GM18508 (cell line): ENCODE measurements at regions not wholly inside any gene's neighbourhood (a gene's known extent, or its start where the extent isn't known, plus 50 kb on each side); places are given as distances from the start of the nearest gene placed in this dataset.
"Not testable (repeated sequence)": the region's sequence is repeated elsewhere in the genome, so short reads cannot be mapped to it uniquely, and the experiment has no call there.

Experiments used
- ATAC-seq: cut with Tn5 transposase; IDR thresholded peaks from one replicate; pipeline ENCODE4 v1.9.1; 2021; ENCODE audit warnings: moderate number of reproducible peaks; ENCODE audit not compliant: insufficient read depth, unreplicated experiment

DNA sequence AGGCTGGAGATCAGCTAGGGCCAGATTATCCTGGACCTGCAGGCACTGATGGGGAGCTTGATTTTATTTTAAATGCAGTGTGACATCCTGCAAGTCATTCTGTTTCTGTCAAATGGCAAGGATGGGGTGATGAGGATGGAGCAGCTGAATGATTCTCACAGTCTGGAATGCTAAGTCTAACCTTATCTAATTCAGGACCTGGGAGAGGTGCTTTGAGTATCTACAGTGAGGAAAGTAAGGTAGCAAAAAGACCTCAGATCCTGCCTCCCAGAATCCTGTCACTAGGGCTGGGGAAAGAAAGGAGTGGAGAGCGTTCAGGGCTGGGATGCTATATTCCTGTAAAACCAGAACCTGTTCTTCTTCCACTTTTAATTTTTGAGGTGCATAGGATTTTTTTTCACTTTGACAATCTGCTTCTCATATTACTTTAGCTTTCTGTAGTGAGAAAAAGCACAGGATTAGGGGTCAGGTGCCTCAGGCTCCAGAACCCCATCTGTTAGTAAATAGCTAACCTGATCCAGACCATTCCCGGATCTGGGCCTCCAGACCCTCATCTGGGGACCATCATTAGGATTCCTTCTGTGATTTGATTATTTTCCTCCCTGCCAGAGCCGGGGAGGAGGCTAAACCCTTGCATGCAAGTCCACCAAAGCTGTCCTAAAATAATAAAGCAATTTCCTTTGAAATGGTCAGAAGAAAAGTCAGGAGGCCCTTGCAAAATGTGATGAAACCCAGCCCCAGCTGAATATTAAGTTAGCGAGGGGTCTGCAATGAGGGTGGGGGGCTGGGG lies 54.7 kb downstream of the ASCL1 start:
- no peak for ATAC-seq

DNA sequence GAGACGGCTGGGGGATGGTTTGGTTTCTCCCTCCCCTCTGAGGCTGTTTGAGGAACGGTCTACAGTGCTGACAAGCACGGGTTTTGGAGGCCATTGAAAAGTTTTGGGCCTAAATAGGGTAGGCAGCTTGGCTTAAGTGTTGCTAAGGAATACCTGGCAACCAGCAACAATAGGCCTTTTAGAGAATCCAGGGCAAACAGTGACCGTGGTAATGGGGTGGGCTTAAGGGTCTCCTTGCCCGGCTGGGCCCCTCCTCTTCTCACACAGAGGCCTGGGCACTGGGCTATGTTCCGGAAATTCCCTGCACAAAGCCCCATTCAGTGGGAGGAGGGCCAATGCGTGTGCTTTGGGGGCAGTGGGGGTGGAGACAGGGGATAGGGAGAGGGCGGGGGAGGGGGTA lies 55.4 kb downstream of the ASCL1 start:
- ATAC-seq: no peak

DNA sequence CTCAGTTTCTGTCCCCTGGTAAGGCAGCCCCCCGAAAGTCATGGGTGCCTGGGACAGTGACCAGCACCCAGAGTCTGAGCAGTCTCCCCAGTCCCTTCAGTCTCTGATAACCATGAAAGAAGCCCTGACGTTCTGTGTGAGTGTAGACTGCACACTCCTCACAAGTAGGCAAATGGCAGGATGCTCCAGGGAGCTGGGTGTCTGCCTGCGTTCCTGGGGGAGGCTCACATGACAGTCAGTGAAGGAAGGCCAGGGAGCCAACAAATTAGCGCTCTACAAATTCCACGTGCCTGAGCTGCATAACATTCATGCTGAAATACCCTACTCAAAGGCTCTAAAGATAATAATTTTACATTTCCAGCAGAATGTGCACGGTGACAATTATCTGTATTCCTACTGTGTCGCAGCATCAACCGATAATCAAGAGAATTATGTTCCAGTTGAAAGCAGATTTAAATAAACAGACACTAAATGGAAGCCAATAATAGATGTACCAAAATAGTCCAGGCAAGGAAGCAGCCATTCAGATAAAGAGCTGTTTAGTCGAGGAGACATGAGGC lies 56.3 kb downstream of the ASCL1 start:
- no peak for ATAC-seq

DNA sequence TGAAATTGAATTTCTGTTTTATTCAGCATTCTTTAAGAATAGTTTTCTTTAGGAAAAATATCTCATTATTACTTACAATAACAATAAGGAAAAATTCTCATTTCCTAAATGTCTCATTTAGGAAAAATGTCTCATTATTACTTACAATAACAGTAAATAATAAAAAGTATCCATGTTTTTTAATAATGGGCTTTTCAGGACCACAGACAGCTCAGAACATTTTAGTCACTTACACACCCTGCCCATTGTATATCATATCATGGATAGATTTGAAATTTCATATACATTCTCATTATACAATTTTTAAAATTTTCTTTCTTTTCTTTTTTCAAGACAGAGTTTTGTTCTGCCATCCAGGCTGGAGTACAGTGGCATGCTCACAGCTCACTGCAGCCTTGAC lies 58.9 kb downstream of the ASCL1 start:
- ATAC-seq: no peak

DNA sequence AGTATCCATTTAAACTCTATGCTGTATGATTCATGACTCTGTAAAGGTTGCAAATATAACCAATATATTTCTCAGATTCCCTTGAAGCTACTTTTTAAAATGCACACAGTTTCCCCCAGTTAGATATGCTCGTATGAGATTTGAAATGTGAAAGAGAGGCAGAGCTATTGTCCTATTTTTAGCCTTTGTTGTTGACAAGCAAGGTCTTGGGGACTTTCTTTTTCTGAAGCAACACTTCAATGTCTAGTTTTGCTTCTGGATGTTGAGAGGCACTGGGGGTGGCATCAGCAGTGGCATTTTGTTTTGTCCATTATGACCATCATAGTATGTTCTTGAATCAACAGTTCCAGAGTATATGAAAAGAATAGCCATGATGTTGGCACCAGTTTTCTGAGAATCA lies 63.4 kb downstream of the ASCL1 start:
- no peak for ATAC-seq

DNA sequence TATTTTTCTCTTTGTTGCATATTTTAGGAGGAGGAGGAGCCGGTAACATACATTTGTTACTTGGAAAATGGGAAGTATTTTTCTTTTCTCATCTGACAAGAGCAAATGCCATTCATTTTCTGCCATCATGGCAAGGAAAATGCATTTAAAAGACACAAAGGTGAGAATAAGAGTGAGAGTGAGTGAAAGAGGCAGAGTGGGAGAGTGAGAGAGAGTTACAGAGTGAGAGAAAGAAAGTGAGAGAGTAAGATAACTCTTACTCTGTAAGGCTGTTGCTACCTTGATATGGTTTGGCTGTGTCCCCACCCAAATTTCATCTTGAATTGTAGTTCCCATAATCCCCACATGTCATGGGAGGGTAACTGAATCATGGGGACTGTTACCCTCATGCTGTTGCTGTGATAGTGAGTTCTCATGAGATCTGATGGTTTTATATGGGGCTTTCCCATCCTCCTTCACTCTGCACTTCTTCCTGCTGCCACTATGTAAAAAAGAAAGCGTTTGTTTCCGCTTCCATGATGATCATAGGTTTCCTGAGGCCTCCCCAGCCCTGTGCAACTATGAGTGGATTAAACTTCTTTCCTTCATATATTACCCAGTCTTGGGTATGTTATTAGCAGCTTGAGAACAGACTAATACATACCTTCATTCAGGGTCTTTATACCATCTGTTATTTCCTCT lies 64.2 kb downstream of the ASCL1 start:
- ATAC-seq: no peak

DNA sequence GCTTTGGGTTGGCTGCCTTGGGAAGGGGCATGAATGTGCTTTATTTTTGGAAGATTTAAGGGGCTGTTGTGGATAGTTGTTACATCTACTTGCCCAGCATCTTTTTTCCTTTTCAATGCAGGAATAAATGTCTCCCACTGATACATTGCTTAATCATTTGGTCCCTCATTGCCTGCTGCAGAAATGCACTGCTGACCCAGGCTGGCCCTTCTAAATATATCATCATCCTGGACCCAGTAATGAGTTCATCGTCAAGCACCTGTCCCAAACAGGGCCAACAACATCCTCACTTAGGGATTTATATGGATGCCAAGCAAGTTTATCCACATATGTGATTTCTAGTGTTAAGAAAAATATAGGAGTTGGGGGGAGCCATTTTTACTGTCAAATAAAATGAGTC lies 67.2 kb downstream of the ASCL1 start:
- no peak for ATAC-seq

DNA sequence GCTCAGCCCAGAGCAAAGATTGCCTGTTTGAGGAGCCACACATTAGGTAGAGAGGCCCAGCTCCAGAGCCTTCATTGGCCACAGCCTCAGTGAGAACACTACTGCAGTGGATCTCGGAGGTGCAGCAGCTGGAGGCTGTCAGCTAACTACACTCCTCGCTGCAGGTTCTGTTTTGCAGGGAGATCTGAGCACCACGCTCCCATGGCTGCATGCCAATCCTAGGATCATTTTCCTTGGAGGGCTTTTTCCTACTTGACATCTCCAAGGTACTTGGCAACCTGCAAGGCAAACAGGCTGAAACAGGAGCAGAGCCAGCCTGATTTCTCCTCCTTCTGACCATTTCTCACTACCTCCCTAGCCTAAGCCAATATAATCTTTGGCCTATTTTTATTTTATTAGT lies 69.2 kb downstream of the ASCL1 start:
- ATAC-seq: not testable (repeated sequence)

DNA sequence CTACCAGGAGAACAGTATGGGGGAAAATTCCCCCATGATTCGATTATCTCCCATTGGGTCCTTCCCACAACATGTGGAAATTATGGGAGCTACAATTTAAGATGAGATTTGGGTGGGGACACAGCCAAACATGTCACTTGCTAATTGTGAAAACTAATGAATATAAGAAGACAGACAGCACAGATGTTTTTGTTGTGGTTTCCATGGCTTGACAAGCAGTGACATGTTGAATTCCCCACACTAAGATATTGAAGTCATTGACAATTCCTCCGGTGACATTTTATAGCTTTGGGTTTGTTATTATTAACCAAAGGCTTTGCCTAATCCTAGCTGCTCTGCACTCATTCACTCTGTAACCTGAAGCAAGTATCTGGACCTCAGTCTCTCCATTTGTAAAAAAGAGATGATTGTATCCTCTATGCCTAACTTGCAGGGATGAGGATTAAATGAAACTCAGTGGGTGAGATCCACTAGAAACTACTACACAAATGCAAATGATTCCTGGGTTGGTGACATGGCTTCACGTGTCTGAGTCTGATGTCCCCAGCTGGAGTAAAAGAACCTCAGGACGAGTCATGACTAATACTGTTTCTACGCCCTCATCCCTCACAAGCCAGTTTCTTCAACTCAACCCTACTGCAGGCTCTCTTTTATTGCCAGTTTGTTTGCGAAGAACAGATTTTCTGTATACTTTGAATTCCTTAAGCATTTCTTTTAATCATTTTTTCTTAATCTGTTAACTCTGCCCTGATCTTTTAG lies 71.6 kb downstream of the ASCL1 start:
- no peak for ATAC-seq

DNA sequence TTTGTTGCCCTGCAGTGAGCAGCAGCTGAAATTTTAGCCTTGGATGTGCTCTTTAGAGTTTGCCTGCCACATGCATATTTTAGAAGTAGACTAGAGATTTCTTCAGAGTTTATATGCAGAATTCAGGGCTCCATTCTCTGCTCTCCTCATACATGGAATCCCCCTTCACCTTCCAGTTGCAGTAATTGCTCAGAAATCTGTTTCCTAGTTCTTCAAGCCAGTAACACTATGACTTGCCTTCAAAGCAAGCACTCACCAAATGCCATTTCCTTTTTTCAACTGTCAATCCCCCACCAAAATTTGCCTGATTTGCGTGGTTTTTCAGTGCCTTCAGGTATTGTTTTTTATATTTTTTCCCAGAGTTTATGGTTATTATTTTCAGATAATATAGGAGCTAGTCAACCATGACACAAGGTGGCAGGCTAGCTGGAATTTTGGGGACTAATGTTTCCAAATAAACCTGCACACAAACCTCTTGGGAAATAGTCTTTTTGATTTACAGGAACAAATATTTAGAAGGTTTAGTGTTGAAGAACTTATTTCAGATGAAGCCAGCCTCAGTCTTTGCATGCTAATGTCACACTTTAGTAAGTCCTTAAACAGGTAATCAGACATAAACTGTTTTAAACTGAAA lies 79.2 kb downstream of the ASCL1 start:
- no peak for ATAC-seq

DNA sequence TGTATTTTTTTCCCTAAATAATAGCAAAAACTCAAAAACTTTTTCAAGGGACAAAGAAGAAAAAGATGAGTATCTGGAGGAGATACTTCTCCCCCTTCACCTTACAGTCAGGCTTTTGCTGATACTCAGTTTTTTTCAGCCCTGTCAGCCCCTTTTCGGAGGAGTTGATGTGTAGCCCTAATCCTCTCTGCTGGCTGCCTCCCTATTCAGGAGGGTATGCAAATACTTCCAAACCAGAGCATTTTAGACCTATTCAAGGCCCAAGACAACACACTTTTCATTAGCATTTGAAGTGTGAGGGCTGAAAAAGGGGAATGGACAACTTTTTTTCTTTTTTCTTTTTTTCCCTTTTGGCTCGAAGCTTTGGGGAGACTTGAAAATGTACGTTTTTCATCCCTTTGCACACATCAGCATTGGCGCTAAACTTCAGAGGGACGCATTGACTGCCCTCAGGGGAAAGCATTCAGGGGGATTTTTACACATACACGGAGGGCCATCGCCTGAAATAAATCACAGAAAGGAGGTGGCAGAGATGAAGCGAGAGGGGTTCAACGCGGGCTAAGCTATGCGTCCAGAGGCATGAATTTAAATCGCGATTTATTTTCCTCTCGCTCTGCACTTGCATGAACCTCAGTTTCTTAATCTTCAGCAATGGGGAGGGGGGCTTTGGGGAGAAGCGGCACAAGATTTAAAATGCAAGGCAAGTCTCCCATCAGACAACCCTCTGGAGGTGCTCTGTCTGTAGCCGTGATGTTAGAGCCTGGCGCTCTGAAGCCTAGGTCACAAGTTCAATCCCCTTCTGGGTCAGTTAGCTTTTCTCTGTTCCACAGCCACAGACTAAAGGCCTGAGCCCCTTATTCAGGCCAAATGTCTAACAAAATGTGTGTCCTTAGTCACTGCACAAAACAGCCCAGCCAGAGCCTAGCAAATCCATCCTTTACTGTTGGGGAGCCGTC lies 86.3 kb downstream of the ASCL1 start:
- no peak for ATAC-seq

DNA sequence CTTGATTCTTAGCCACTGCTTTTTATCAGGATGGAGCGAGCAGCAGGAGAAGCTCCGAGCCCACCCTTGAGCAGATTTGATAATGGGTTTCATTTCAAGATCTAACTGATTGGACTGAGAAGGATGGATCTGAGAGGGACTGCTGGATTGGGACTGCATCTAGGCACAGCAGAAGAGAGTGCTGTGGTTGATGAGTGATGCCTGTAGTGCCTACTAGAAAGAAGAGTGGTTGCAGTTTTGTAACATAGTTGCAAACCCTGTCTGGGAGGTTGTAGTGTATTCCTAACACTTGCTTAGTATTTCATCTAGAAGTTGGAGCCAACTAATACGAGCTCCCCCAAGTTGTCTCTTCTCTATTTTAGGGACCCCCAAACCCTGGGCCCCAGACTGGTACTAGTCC lies 88.7 kb downstream of the ASCL1 start:
- ATAC-seq: no peak

DNA sequence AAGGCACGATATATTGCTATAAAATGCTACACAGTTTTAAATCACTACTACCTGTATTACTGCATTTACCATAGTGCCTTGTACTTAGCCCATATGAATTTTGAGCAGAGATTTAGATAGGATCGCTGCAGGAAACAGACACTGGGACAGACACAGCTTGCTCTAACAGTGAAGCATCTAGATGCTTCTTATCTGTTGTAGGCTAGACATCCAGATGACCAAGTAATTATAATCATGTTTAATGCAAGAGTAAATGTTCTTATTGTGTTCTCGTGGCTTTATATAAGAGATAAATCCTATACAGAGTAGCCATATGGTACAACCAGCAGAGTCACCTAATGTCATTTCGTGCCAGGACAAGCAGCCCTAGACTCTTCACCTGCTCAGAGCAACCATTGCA lies 92.8 kb downstream of the ASCL1 start:
- ATAC-seq: no peak

DNA sequence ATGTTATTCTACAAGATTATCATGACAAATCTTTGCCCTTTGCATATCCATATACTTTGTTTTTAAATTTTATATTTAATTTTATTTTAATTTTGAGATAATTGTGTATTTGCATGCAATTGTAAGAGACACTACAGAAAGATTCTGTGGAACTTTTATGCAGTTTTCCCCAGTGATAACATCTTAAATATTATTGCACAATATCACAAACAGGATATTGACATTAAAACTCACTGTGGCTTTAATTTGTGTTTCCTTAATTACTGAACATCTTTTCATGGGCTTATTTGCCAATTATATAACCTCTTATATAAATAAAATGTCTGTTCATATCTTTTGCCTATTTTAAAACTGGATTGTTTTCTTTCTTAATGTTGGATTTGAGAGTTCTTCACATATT lies 95.6 kb downstream of the ASCL1 start:
- no peak for ATAC-seq

DNA sequence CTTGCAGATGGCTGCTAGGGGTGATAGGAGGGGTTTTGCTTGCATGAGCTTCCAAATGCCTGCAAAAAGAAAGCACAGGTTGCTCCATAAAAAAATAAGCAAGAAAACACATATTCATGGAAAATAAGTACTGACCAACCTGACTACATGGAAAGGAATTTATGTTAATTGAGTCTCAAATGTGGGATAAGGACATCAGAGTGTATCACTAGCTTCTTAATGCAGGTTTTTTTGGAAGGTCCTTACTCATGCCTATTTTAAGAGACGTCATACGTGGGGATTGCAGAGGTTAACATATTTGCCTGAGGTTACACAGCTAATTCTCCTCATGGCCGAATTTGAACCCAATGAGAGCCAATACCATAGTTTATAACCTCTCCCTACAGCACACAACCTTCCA lies 116.2 kb downstream of the ASCL1 start:
- ATAC-seq: no peak

DNA sequence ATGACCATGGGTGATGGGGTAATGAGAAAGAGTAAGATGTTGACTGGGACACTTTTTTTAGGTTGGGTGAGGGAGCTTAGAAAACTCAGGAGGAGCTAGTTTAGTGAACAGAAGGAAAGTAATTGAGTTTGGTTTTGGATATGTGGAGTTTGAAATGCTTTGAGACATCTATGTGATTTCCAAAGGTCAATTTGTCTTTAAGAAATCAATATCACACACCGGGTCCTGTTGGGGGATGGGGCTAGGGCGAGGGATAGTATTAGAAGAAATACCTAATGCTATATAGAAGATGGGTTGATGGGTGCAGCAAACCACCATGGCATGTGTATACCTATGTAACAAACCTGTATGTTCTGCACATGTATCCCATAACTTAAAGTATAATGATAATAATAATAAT lies 118.4 kb downstream of the ASCL1 start:
- ATAC-seq: no peak

DNA sequence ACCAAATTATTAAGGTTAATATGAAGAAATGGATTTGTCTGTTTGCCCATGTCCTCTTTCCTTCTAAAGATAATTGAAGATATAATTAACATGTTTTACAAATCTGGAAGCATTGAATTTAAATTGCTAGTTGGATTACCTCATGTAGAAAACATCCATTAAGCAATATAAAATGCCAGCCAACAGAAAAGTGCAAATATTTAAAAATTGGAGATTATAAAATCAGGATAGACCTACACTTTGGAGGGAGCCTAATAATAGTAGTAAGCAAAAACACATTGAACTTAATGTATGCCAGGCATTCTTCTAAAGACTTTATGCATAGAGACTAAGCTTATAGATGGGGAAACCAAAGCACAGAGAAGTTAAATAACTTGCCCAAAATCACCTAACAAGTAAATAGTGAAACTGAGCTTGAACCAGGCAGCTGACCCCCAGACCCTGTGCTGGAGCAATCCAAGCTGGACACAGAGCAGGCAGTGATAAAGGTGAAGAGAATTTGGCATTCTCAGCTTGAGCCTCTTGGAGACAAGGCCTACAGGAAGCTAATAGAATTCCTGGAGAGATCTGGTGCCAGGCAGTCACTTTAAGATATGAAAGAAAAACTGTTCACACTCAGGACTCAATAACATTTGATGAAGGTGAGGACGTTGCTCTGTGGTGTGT lies 119.8 kb downstream of the ASCL1 start:
- ATAC-seq: no peak

DNA sequence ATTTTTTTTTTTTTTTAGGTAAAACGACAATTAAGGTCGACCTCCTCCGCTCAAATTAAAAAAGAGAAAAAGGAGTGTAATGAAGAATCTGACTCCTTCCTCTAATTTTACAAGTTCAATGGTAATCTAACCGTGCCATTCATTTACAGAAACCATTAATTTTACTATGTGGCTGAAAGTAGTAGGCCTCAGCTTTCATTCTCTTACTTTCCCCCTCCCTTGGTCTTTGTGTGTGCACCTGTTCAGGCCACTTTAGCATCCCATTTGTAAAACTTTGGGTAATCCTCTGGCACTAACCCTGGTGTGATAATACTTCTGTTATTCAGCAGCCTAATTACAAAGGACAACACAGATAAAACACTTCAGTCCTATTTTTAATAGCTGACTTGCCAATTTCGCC lies 128.1 kb downstream of the ASCL1 start:
- ATAC-seq: no peak

DNA sequence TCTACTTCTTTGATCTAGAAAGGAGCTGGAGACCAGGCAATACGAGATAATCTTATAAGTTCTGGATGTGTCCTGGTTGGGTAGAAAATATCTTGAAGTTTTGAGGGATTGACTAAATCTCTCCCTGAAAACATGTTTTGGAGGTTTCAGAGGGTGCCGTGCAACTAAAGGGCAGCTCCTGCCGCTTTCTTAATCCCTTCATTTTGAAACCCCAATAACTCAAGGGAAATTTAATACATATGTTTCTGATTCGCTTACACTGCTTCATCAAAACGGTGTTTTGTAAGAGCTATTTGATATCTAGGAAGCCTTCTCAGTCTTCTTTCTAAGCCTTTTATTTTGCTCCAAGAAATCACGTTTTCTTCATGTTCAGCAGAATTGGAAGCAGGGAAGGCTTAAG lies 129.0 kb downstream of the ASCL1 start:
- no peak for ATAC-seq
